NCI-H82 treated with DMSO at 0.1 percent for 48 hours (cell line): ENCODE measurements at regions not wholly inside any gene's neighbourhood (a gene's known extent, or its start where the extent isn't known, plus 50 kb on each side); places are given as distances from the start of the nearest gene placed in this dataset.
"Not testable (repeated sequence)": the region's sequence is repeated elsewhere in the genome, so short reads cannot be mapped to it uniquely, and the experiment has no call there.

ENCODE experiments used
- DNase-seq: peaks from one replicate; lab custom pipeline; 2025; ENCODE audit not compliant: unreplicated experiment; lab: John Stamatoyannopoulos, UW

DNA sequence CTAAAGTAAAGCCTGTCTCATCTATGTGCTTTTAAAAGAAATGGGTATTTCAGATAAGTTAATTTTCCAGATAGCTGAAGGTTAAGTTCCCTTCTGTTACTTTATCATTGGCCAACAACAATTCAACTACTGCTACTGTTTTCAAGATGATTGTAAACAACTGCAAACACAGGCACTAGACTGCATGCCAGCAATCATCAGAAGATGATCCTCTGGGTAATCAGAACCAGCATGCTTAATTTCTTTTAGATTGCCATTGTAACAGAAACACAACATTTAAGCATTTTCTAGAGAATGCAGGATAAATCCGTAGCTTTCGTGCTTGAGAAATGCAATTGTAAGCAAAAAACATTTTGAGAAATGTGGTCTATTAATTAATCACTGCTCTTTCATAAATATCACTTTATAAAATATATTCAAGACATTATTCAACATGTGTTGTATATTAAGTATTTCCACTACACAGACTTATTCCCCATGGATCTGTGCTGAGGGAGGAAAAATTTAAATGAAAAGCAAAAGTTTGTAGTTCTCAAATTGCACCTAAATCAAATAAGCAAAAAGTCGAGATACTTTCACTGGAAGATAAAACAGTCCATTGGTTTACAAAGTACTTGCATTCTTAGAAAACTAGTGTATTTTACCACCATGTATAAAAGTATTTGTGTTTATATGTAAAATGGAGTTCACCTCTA lies 133.7 kb downstream of the ATL2 start:
- no peak for DNase-seq

DNA sequence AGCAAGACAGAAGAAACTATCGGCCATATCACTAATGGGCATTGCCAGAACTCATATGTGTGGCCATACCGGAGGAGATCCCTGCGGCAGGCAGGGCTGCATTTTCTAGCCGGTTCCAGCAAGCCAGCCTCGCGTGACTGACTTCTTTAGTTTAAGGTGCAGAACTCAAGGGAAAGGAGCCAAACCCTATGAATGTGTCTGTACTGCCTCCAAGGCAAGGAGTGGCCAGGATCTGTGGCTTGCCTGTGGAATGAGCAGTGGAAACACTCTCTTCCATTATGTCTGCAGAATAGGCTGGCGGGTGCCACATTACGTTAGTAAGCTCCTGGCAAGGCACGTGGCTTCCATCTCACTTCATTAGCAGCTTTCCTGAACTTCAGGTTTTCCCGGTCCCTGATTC lies 137.6 kb downstream of the ATL2 start:
- DNase-seq, result no peak

DNA sequence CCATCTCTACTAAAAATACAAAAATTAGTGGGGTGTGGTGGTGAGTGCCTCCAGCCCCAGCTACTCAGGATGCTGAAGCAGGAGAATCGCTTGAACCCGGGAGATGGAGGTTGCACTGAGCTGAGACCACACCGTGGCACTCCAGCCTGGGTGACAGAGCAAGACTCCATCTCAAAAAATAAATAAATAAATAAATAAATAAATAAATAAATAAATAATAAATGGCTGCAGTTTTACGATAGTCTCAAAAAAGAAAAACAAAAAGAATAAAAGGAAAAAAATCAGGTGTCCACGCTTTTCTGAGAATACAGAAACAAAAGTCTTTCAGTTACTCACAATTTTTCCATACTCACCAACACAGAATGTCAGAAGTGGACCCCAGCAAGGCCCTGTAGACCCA lies 138.4 kb downstream of the ATL2 start:
- not testable (repeated sequence) for DNase-seq

DNA sequence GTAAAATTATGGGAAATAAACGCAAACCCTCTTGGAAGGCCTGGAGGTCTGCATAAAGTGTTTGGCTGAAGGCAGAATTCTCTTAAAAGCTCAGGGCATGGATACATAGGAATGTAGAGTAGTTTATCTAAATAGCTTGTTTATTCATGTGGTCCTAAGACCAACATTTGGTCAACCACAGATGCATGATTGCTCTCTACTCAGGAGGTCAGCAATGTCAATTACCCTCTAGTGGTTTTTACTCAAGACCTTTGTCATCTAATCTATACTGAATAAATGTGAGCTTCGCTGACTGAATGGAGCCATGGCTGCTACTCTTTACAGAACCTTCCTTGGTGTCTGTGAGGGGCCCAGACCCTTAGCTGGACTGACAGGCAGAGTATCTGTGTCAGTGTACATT lies 139.8 kb downstream of the ATL2 start:
- no peak for DNase-seq

DNA sequence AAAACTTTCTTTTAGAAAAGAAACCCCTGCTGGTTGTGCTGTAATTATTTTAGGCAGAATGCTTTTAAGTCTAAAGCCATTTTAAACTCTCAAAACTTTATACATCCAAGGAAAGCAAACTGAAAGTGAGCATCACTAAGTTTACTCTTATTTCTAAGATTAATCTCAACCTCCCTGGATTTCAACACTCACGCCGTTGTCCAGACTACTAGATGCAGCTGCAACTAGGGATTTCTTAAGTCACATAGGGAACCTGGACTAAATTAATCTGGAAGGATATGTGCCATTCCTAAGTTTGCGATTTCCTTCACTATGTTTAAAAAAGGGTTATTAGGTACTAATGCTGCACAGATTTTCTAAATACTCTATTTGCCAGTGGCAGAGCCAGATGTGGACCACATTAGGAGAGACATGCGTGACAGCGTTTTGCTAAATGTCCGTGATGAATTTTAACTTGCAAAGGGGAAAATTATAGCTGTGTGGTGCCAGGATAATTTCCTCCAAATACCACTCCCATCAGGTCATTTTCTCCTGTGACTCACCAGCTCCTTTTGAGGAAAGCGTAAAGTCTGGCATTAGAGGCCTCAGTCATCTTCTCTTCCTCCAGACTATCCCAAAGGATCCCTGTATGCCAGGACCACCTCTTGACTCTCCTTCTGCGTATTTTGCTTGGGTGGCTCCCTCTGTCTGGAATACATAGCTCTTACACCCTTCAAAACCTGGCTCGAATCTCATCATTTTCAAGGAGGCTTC lies 143.7 kb downstream of the ATL2 start:
- no peak for DNase-seq

DNA sequence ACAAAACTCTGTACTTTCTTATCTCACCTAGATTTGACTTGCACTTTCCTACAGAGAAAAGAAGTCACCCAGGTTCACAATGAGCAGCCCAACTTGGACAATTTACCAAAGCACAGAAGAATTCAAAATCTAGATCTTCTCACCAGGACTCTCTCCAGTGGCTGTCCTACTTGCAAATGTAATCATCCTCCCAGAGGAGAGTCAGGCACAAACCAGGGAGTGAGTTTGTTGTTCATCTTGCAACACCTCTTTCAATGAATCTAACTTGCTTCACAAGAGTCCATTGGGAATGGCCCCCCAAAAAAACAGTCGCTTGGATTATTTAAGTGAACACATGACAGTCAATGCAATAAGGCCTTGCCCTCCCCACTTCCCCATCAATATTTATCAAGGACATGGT lies 144.6 kb downstream of the ATL2 start:
- DNase-seq, result no peak

DNA sequence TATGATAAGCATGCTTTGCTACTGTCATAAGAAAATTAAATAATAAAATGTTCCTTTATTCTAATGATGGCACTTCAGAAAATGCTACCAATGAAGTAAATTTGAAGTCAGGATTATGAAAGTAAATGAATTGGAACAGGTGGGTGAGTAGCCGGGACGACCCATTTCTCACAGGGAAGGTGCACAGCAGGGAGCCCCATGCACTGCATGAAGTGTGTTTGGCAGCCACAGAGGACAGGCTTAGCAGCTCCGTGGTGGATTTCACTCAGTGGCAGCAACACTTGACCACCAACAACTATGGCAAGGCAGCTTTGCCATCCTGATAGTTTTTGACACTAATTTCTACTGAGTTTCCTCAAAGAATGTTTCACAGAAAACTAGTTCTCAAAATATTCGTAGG lies 146.3 kb downstream of the ATL2 start:
- DNase-seq, result no peak

DNA sequence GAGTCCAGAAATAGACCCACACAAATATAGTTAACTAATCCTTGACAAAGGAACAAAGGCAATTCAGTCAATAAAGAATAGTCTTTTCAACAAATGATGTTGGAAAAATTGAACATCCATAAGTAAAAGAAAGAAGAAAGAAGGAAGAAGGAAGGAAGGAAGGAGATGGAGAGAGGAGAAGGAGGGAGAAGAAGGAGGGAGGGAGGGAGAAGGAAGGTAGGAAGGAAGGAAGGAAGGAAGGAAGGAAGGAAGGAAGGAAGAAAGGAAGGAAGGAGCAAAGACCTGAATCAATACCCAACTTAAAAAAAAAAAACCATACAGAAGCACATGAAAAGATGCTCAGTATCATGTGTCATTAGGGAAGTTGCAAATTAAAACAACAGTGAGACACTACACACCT lies 148.3 kb downstream of the ATL2 start:
- DNase-seq, result no peak

DNA sequence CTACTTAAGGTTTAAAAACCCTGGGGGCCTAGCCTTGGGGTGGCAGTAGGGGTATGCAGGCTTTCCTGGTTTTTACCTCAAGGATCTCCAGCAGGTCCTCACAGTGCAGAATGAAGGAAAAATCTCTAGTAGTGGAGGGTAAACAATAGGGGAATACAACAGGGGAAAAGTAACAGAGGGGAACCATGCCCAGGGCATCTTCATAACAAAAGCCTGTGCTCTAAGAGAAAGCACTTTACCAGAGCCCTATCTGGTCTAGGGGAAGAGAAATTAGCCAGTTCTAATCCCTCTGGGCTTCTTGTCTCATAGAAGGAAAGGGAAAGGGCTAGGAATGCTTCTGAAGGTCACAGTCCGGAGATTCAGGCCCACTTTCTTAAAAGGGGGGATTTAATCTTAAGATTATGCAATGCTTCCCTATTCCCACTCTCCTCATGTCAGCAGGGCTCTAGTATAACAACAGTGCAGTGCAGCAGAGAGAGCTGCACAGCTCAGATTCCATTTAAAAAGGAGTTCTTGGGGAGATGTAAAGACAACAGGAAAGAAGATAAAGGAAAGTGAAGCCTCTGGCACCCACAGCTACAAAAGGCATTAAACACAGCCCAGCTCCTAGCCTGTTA lies 149.0 kb upstream of the CYP1B1 start:
- DNase-seq, result no peak

DNA sequence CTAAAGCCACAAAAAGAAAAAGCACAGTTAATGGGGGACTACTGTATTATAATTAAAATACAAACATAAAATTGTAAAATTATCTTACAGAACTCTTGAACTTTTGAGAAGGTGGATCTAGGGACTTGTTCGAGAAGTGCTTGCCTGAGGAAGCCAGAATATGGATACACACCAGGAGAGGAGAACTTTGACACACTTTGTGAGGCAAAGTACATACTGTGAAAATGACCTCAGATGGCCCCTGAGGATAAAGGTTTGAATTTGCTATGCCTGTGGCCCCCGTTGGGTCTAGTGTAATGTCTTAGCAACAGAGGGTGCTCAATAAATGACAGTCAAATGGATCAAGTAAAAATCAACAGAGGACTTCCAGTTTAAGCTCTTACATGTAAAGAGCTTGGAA lies 148.2 kb upstream of the CYP1B1 start:
- no peak for DNase-seq

DNA sequence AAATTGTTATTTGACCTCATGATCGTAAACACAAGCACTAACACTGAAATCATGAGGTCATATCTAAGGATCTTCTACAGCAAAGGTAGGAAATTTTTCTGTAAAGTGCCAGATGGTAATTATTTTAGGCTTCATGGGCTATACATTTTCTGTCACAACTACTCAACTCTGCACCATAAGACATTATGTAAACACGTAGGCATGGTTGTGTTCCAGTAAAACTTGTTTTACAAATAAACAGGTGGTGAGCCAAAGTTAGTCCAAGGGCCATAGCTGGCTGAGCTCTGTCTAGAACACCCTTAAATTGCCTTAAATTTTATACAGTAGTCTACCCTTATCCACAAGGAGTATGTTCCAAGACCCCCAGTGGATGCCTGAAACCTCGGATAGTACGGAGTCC lies 147.3 kb upstream of the CYP1B1 start:
- no peak for DNase-seq

DNA sequence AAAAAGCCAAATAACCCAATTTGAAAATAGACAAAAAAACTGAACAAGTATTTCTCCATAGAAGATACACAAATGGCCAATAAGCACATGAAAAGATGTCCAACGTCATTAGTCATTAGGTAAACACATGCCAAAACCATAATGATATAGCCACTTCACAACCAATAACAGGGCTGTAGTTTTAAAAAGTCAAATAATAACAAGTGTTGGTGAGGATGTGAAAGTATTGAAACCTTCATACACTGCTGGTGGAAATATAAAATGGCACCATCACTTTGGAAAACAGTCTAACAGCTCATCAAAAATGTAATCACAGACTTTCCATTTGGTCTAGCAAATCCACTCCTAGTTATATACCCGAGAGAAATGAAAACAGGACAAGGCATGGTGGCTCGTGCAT lies 144.2 kb upstream of the CYP1B1 start:
- no peak for DNase-seq

DNA sequence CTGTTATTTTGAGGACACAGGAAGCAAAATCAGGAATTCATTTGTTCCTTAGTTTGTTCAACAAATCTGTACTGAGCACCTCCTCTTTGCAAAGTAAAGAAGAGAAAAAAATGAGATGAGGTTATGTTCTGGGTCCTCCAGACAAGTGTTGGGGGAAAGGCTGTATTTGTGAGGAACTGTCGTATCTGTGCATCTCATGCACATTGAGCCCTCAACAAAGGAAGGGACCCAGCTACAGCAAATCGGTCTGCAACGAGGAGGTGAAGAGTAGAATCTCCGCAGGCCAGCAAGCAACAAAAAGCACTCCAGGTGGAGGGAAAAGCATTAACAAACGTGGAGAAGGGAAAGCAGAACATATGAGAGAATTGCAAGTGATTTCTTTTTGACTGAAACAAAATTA lies 143.0 kb upstream of the CYP1B1 start:
- DNase-seq, result no peak

DNA sequence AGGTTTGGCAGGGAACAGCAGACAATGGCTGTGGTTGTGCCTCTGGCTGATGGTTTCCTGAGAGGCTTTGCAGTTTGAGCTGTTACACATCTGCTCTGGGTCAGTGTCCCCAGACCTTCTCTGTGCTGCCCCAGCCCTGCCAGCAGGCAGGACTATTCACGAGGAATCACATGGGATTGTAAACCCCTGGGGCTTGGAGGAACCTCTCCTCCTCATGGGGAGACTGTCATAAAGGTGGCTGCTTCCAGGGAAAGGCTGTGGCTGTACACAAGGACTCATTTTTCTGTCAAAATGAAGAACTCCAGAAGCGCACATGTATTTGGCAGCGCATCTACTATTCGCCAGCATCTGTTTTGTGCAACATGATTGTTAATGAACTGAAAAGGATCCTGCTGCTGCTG lies 142.6 kb upstream of the CYP1B1 start:
- DNase-seq, result peak; percentile 42

DNA sequence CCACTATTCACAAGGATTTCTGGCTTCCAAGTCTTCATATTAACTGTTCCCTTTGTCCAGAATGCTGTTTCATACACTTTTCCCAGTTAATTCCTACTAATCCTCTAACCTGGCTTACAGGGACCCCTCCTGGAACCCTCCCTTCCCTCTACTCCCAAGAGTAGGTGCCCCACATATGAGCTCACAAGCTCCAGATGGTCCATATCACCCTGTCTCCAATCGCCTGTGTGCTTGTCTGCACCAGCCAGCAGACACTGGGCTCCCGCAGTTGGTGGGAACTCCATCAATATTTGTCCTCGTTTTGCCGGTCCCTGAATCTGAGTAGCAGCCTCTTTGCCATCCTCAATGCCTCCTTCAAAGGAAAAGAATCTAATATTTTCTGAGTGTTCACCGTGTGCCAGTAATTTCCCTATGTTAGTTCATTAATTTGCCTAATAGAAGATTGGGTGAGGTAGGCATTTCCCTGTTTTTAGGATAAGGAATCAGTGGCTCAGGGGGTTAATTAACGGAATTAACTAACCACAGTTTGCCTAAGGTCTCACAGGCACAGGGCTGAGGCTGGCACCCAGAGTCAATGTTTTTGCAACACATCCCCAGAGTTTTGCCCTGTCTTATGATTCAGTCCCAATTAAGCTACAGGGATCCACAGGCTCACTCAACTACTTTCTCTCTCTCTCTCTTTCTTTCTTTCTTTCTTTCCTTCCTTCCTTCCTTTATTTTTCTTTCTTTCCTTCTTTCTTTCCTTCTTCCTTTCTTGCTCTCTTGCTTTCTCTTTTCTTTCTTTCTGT lies 141.6 kb upstream of the CYP1B1 start:
- peak; percentile 97 for DNase-seq

DNA sequence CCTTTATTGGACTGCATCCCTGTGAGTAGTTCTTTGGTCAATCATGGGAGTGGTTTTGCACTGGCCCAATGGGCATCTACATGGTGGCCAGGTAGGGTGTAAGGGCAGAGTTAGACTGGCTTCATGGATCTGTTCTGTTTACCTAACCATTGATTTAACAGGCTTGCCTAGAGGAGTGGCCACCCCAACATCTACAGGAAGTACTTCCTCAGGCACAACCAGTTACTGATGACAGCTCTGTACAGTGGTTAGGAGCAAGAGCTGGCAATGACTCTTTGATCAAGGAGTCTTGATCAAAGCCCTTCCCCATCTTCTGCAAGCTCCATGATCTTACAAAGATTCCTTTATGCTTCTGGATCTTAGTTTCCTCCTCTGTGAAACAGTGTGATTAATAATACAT lies 140.9 kb upstream of the CYP1B1 start:
- no peak for DNase-seq

DNA sequence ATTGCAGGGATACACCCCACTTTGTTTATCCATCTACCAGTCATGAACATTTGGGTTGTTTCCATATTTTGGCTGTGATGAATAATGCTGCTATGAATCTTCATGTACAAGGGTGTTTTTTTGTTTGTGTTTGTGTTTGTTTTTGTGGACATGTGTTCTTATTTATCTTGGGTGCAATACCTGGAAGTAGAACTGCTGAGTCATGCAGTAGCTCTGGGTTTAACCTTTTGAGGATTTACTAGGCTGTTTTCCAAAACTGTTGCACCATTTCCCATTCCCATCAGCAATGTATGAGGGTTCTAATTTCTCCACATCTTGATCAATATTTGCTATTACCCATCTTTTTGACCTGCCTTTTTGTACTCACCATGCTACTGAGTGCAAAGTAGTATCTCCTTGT lies 140.0 kb upstream of the CYP1B1 start:
- no peak for DNase-seq

DNA sequence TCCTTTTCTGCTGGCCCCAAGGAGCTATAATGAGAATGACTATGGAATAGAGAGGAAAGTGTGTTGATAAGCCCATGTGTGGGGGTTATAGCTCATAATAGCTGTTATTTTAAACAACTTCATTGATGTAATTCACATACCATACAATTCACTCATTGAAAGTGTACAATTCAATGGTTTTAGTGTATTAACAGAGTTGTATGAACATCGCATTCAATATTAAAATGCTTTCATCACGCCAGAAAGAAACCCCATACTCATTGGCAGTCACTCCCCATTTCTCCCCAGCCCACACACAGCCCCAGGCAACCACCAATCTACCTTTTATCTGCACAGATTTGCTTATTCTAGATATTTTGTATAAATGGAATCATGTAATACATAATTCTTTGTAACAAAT lies 139.6 kb upstream of the CYP1B1 start:
- no peak for DNase-seq

DNA sequence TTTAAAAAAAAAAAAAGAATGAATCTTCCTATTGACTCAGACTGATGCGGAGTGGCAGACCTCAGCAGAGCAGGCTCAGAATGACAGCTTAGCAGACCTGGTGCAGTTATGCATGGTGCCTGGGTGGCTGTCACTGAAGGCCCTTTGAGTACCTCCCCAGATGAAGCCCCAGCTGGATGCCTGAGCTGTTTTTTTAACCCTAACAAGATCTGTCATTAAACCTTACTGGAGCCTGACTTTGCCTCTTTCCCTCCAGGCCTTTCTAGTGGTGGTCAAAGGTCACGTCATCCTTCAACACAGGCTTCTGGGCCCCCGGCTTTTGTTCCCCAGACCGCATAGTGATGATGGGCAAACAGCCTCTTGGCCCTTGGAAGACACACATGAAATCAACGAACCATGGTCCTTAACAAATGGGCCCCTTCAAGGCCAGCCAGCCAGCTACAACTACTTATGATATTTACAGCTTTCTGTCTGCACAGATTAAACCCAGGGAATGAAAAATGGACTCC lies 138.3 kb upstream of the CYP1B1 start:
- DNase-seq, result peak; percentile 96

DNA sequence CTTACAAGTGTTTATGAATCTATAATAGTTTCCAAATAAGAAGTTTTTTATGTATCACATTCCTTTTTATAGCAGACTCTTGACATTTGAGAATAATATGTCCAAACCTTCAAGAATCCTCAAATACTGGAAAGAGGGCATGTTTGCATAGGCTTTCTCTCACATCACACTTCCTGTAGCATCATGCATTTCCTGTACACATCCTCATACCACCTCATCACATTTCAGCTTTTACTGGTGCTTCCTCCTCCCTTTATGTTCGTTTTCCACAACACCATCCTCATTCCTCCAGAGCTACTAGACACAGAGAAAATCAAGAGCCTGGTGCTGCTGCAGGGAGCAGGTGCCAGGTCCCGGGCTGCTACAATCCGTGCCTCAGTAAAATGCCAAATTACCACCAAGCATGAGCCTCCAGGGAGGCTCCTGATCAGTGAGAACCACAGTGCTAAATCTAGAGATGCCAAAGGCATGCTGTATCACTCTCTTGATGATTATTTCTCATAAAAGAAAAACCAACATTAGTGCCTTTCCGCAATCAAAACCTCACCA lies 137.7 kb upstream of the CYP1B1 start:
- no peak for DNase-seq

DNA sequence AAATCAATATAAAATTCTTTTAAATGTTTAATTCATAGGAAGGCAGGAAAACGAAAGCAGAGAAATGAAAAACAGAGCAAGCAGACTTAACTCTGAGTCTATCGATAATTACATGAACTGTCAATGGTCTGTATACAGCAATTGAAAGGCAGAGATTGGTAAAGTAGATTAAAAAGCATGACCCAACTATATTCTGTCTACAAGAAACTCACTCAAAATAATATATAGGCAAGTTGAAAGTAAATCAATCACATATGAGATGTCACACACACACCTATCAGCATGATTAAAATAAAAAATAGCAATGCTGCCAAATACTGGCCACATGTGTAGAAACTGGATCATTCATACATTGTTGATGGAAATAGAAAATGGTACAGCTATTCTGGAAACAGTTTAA lies 136.4 kb upstream of the CYP1B1 start:
- DNase-seq, result no peak
